Transverse colon (tissue), 4 donors: ENCODE measurements at regions not wholly inside any gene's neighbourhood (a gene's known extent, or its start where the extent isn't known, plus 50 kb on each side); places are given as distances from the start of the nearest gene placed in this dataset.

Experiments used
- DNase-seq: peaks from one replicate; pipeline ENCODE4 v3.0.0-alpha.2; 2019
- H3K27ac ChIP-seq, 4 donors: fragments of 200-600 bp; sonication (generic); 2 replicates each; pipeline ENCODE4 v1.5.1; 2016 to 2018; ENCODE audit warnings: inconsistent platforms in 4 of 4
- H3K27me3 ChIP-seq: fragments of 200-600 bp; sonication (generic); 2 replicates; pipeline ENCODE4 v1.5.1; 2017; ENCODE audit warnings: inconsistent platforms
- H3K36me3 ChIP-seq, 4 donors: fragments of 200-600 bp; sonication (generic); 2 replicates each; pipeline ENCODE4 v1.5.1; 2017 to 2019; ENCODE audit warnings: inconsistent platforms in 4 of 4
- H3K4me1 ChIP-seq, 4 donors: fragments of 200-600 bp; sonication (generic); 2 replicates each; pipeline ENCODE4 v1.5.1; 2017 to 2020; ENCODE audit warnings: inconsistent platforms in 4 of 4
- H3K4me3 ChIP-seq, 4 donors: fragments of 200-600 bp; sonication (generic); 1 replicate in 1 of 4; 2 replicates in 3 of 4; pipeline versions ENCODE4 v1.5.1 to v1.6.1; 2017 to 2019; ENCODE audit warnings: inconsistent platforms in 4 of 4
- H3K9me3 ChIP-seq, 2 donors: fragments of 200-600 bp; sonication (generic); 2 replicates each; pipeline ENCODE4 v1.5.1; 2017 to 2019; ENCODE audit warnings: inconsistent platforms in 2 of 2
- CTCF ChIP-seq, 5 experiments: fragments of 200-600 bp in 3 of 5; fragments of 450-650 bp in 2 of 5; sonication (generic) in 3 of 5; IDR thresholded peaks; 1 replicate in 2 of 5; 2 replicates in 3 of 5; pipeline ENCODE4 v1.5.1; 2016 to 2017; ENCODE audit warnings: antibody characterized with exemption in 5 of 5, inconsistent platforms in 3 of 5, mild to moderate bottlenecking in 2 of 5, moderate library complexity in 1 of 5
- EP300 ChIP-seq: sonication (generic); formaldehyde crosslinking; IDR thresholded peaks from one replicate; pipeline ENCODE4 v1.6.1; 2017; ENCODE audit warnings: antibody characterized with exemption, low read depth
- POLR2A ChIP-seq: fragments of 450-650 bp; IDR thresholded peaks from one replicate; pipeline ENCODE4 v1.6.1; 2016; ENCODE audit warnings: antibody characterized with exemption, mild to moderate bottlenecking, moderate library complexity
- POLR2AphosphoS5 ChIP-seq, 3 donors: sonication (generic); formaldehyde crosslinking; IDR thresholded peaks; one replicate each; pipeline ENCODE4 v1.6.1; 2016; ENCODE audit warnings: antibody characterized with exemption in 3 of 3
- WGBS, 2 donors: methylation state at CpG; one replicate each; pipeline ENCODE4 v1.1.5; 2018; ENCODE audit warnings: low coverage in 1 of 2; 5-methylcytosine and 5-hydroxymethylcytosine counted together
- in situ Hi-C, 4 donors: fragments of 200-750 bp; cut with MboI; loops; one replicate each; pipeline versions ENCODE4 v1.15.0 to v1.15.1; 2017; ENCODE audit warnings: low sequenced_read_pairs in 3 of 4, low pct_ligation_motif_present in 1 of 4, low pct_unique_long_range_greater_than_20kb in 1 of 4
- intact Hi-C: fragments of 100-400 bp; cut with DNase I; formaldehyde crosslinking; loops from one replicate; pipeline ENCODE4 v1.15.1; 2023; ENCODE audit warnings: low total_unique reads

DNA sequence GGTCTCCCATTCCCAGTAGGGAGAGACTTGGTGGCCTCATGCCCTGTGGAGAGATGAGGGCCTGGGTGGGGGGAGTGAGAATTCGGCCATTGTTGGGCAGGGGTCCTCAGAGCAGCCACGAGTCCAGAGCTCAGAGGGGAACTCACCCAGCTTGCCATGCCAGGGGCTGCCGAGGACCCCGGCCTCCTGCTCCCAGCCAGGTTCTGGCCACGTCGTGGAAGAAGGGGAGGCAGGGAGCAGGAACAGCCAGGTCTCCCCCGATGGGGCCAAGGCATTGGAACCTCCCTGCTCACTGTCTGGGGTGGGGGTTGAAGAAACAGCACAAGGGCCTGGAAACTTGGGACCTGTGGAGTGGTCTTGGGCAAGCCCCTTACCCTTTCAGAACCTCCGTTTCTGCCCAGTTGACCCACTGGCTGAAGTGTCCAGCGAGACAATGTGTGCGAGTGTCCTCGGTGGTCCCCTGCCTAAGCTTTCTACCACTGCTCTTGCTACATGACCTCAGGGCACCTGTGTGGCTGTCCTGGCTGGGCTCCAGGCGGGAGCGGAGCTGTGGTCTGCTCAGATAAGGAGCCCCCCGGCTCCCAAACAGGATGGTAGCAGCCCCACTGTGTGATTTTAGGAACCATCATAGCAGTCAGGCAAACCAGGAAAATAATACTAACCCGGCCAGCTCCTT lies 74.7 kb upstream of the WNT11 start:
- Histone ChIP-seq H3K27me3 (no peaks in the 10 kb centered on the region), H3K4me1 (no peaks in the 10 kb centered on the region), H3K36me3 (no peaks in the 10 kb centered on the region), H3K9me3 (no peaks in the 10 kb centered on the region), H3K27ac (no peak overlapping the region), H3K4me3 (no peak overlapping the region)
- in situ Hi-C loops: no loop called here
- TF ChIP-seq POLR2AphosphoS5 (IDR thresholded peaks at IDR 0.05) (no peak), CTCF (IDR thresholded peaks at IDR 0.05) (no peak), EP300 (no peak), POLR2A (no peak)
- intact Hi-C loops: no loop called here
- DNase-seq: no peak
- 84% methylated on average over 15 of the region's 15 CpGs; no CpG with 5 or more reads in 1 of the 2 donors for WGBS, 2 donors

GRCh38 chr11:76280151-76280881 lies 74.0 kb upstream of the WNT11 start:
- Histone ChIP-seq H3K4me3 (no peak overlapping the region), H3K27me3 (no peaks in the 10 kb centered on the region), H3K9me3 (no peaks in the 10 kb centered on the region), H3K36me3 (no peaks in the 10 kb centered on the region), H3K27ac (no peak overlapping the region), H3K4me1 (no peaks in the 10 kb centered on the region)
- no peak for DNase-seq
- intact Hi-C loops (no loop called here), in situ Hi-C loops (no loop called here)
- TF ChIP-seq POLR2A: no peak
- no peak for TF ChIP-seq EP300
- no peak for TF ChIP-seq POLR2AphosphoS5 (IDR thresholded peaks at IDR 0.05)
- no peak for TF ChIP-seq CTCF (IDR thresholded peaks at IDR 0.05)
- 78 to 93% methylated on average over 3 to 16 of the region's 16 CpGs for WGBS, 2 donors

DNA sequence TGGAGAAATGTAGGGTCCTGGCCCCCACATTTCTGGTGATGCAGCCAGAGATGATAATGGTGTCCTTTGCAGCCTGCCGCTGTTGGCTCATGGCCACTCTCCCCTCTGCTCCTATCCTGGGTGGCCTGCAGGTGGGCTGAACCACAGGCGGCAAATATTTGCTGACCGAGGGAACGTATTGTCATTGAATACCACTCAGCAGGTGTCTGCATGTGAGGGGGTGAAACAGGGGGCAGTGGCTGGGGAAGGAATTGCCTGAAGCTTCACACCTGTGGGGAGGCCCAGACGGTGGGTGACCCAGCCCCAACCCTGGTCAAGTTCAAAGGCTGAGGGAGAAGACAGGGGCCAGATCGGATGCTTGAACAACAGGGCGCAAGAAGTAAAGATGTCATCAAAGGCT lies 73.3 kb upstream of the WNT11 start:
- in situ Hi-C loops (no loop called here), intact Hi-C loops (no loop called here)
- DNase-seq: no peak
- 76 to 89% methylated on average over 5 to 7 of the region's 7 CpGs for WGBS, 2 donors
- Histone ChIP-seq H3K4me3 (no peak overlapping the region), H3K27me3 (no peaks in the 10 kb centered on the region), H3K27ac (no peak overlapping the region), H3K9me3 (no peaks in the 10 kb centered on the region), H3K36me3 (no peaks in the 10 kb centered on the region), H3K4me1 (no peaks in the 10 kb centered on the region)
- TF ChIP-seq CTCF (IDR thresholded peaks at IDR 0.05): no peak
- TF ChIP-seq EP300: no peak
- TF ChIP-seq POLR2A: no peak
- no peak for TF ChIP-seq POLR2AphosphoS5 (IDR thresholded peaks at IDR 0.05)

DNA sequence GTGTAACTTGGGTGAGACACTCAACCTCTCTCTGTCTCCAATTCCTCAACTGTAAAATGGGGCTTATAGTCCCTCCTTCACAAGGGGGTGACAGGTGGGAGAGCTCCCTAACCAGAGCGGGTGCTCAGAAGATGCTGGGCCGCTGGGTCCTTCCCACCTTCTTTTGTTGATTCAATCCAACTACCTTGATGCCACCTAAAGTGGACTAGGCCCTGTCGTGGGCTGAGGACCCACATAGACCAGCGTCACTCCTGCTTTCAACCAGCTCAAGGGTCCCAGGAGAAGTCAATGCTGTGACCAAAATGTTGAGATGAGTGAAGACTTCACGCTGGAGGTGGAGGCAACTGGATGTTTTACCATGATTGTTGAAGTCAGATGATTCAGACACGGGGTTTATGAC lies 72.7 kb upstream of the WNT11 start:
- no peaks in the 10 kb centered on the region for H3K36me3 ChIP-seq
- no peak overlapping the region for H3K27ac ChIP-seq
- H3K4me3 ChIP-seq: no peak overlapping the region
- in situ Hi-C loops: no loop called here
- no peaks in the 10 kb centered on the region for H3K4me1 ChIP-seq
- 88 to 93% methylated on average over 2 to 6 of the region's 6 CpGs for WGBS, 2 donors
- intact Hi-C loops: no loop called here
- TF ChIP-seq POLR2AphosphoS5 (IDR thresholded peaks at IDR 0.05) (no peak), CTCF (IDR thresholded peaks at IDR 0.05) (no peak)
- H3K27me3 ChIP-seq: no peaks in the 10 kb centered on the region
- no peak for DNase-seq
- H3K9me3 ChIP-seq: no peaks in the 10 kb centered on the region
